T-helper 1 cell (primary cell): ENCODE measurements at regions not wholly inside any gene's neighbourhood (a gene's known extent, or its start where the extent isn't known, plus 50 kb on each side); places are given as distances from the start of the nearest gene placed in this dataset.
"Not testable (repeated sequence)": the region's sequence is repeated elsewhere in the genome, so short reads cannot be mapped to it uniquely, and the experiment has no call there.

Source experiments
- DNase-seq, 5 donors: peaks; one replicate each; pipeline ENCODE4 v3.0.0-alpha.2; 2012 to 2020

DNA sequence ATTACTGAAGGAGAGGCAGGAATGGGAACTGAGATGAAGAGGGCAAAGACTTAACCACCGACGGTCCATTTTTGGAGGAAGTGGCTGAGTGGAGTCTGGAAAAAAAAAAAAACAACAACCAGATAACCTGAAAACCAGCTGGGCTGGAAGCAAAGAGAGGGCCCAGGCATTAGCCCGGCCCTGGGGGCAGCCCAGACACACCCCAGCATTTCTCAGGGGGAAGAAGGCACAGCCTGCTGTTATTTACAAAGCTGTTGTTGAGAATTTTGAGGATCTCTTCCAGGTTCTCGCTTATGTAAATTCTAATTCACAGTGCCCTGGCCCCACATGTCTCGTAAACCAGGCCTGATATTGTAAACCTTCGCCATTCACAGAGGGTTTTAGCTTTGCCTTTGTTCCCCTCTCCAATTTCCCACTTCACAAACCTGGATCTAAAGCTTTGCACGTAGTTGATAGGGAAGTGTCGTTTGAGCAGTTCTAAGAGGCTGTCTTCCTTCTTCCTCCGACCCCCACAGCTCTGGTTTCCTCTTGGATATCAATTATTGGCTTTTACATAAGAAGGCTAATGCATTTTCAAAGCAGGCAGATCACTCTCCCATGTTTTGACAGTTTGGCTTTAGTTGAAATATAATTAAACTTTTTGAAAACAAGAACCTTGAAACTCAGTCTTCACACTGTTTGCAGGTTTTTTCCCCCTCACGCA, 161.8 kb upstream of the IRF2BP2 start:
- no peak for DNase-seq

DNA sequence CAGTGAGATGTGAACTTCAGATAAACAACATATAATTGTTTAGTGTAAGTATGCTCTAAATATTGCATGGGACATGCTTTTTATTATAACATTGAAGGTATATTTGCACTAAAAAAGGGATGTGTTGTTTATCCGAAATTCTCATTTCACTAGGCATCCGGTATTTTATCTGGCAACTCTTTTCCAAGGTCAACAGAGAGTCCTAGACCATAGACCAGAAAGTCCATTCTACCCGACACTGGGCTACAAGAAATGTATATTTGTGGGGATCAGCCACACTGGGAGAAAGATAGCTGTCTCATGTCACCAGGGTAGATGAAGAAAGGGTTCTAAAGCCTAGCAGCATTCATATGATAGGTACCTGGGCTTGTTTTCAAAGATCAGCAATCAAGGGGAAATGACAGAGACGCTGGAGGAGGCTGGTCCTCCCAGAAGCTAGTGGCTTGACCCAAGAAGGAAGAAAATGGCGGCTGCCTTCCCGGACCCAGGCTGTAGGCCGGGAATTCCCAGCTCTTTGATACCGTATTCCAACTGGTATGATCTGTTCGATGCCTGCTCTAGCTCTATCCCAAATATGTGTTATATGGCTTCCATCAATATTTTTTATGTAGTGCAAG, 161.1 kb upstream of the IRF2BP2 start:
- DNase-seq, result no peak

DNA sequence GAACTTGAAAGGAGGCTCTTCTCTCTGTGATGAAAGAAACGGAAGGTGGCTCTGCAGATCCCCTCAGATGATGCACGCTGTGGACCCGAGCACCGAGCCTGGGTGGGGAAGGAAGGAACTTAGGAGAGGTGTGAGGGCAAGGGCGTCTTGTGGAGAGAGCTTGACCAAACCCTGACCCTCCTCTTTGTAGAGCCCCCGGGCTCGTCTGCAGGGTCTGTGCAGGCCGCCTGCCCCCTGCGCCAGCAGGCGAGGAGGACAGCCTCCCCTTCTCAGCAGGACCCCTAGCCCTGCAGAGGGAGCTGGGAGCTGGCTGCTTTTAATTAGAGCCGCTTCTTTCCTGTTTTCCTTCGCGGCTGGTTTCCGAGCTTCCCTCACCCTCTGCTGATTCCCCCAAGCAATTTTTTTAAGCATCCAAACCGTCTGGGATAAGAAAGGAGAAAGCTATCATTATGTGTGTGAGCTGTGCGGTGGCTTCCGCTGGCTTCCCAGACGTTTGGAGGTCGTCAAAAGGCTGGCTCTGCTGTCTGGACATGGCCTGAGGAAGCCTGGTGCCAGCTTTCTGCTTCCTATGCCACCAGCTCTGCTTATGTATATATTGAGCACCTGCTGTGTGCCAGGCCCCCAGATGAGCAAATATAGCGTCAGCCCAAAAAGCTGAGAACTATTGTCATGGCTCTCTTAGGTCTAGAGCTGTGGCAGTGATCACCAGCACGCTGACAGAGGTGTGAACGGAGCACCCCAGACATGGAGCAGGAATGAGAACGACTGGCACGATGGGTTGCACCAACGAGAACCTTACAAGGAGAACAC, 160.2 kb upstream of the IRF2BP2 start:
- no peak for DNase-seq

DNA sequence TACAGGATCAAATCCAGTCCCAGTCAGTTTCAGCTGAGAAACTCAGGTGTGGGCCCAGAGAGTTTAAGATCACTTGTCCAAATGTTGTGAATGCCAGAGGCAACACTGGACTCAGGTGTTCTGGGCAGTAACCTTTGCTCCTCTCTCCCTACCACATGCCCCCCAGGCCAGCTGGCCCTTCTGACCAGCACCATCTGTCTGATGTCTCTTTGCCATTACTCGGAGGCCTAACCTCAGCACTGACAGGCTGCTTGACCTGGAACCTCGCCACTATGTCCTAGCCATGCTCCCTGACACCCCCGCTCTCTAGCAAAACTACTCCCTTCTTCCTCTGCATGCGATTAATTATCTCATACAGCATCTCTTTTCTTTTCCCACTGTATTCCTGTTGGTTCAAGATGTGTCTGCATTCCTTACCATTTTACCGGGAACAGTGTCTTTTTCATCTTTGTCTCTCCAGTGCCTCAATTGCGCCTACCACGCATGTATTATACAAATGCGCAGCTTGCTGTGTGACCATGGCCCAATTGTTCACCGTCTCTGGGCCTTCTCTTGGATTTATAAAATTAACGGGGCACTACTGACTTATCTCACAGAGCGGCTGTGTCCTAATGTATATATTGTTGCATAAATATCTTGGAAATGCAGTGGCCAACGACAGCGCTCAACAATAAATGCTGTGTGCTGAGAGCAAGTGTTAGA, 159.5 kb upstream of the IRF2BP2 start:
- no peak for DNase-seq

DNA sequence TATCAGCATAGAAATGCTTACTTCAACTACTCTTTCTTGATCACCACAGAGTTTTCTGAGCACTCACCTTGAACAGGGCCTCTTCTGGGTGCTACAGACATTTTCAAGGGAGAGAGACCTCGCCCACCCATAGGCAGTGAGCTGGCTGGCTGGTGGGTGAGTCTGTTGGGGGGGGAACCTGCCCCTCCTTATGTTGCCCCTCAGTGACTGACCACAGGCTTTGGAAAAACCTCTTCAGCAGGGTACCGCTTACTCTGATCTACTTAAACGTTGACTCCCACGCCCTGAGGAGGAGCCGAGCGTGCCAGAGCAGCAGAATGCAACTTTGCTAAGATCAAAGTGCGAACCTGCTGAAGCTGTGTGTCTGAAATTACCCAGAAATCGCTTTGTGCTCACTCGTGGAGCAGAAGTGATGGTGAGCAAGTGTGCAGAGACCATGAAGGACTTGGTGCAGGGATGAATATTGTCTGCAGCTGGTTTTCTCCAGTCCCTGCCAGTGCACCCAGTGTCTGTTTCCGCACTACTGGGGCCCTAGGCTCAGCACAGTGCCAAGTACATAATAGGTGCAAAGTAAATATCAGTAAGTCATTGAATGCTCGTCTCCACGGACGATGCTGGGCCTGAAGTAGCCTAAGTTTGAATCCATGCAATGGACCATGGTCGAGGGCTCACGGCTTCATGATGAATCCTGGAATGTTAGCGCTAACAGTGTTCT, 158.7 kb upstream of the IRF2BP2 start:
- peak in 2 of 5 donors; percentile 15 to 58 for DNase-seq

DNA sequence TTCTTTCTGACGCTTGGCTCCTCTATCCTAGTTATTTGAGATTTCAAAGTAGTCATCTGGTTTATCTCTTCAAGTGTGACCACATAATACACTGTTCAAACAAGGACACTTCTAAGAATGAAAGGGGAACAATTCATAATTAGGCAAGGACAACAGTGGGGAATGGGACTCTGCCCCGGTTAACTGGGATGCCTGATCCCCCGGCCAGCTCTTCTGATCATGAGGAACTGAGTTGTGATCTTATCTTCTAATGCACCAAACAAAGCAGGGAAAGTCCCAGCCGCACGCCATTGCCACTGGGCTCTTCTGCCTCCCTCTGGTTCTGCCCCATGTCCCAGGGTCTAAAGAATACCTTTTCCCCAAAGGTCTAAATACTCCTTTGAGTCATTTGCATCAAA, 158.2 kb upstream of the IRF2BP2 start:
- DNase-seq, result peak in 1 of 5 donors; percentile 17

DNA sequence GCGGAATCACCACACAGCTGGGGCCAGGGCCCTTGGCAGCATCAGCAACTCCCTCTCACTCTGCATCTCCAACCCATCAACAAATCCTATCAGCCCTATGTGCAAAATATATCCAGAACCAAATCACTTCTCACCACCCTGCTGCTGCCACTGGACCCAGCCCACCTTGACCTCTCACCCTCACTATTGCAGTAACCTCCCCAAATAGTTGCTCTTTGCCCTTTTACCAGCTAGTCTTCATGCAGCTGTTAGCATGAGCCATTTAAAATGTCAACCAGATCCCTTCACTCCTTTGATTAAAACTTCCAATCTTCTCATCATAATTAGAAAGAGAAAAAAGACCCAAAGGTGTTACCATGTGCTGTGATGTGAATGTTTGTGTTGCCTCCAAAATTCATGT, 155.7 kb upstream of the IRF2BP2 start:
- DNase-seq, result no peak

DNA sequence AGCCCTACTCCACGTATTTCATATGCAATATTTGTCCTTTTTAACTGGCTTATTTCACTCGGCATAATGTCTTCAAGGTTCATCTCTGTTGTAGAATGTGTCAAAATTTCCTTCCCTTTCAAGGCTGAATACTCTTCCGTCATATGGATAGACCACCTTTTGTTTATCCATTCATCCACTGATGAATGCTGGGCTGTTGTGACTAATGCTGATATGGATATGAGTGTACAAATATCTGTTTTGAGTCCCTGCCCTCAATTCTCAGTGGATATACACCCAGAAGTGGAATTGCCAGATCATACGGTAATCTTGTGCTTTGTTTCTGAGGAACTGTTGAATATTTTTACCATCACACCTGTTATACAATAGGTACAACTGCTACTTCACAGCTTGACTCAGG, 155.2 kb upstream of the IRF2BP2 start:
- no peak for DNase-seq

DNA sequence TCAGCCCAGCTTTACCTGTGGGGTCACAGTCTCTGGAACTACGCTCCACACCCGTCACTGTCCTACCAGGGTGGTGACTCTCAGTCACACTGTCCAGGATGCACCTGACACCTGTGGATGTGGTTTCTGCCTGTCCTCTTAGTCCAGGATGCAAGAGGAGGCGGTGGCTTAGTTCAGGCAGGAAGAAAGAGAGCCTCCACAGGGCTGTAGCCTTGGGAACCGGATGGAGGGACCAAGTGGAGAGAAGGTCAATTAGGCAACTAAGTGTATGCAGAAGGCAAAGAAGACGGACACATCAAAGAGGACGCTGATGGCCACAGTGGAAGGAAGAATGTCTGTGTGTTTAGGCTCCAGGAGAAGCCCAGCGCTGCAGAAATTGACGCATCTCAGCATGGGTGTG, 153.9 kb upstream of the IRF2BP2 start:
- no peak for DNase-seq

DNA sequence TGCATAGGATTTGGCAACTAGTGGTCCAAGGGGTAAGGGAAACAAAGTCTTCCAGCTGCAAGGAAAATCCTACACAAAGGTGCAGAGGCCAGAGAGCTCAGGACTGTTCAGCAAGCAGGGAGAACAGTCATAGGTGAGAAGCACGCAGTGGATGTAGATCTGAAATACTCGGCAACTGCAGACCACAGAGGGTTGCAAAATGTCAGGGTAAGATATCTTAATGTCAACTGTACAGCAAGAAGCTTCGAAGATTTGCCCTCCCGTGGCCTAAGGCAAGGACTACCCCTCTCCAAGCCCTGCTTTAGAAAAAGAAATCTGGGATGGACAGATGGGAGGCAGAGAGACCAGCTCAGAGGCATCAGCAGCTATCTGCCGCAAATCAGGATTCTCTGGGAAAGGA, 153.4 kb upstream of the IRF2BP2 start:
- DNase-seq, result no peak

DNA sequence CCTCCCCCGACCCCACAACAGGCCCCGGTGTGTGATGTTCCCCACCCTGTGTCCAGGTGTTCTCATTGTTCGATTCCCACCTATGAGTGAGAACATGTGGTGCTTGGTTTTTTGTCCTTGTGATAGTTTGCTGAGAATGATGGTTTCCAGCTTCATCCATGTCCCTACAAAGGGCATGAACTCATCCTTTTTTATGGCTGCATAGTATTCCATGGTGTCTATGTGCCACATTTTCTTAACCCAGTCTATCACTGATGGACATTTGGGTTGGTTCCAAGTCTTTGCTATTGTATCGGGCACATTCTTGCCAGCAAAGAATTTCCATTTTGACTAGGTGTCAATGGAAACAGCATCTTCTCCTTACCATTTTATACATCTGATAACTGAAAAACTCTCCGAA, 152.1 kb upstream of the IRF2BP2 start:
- DNase-seq, result not testable (repeated sequence)

DNA sequence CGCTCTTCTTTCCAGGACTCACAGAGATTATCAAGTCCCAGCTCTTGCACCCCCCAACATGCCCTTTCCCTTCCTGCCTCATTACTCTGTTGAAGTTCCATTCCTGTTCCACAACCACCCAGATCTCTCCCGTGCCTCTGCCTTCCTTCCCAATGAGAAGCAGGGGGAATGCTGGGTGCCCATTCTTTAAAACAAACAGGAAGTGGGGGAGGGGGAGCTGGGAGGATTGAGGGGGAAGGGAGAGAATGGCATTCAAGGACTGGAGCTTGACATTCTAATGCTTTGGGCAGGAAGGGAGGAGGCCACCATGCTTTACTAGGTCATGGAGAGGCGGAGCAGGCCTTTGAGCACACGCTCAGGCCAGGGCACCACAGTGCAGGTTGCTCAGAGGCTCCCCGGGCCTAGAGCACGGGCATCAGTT, 150.3 kb upstream of the IRF2BP2 start:
- DNase-seq, result no peak

DNA sequence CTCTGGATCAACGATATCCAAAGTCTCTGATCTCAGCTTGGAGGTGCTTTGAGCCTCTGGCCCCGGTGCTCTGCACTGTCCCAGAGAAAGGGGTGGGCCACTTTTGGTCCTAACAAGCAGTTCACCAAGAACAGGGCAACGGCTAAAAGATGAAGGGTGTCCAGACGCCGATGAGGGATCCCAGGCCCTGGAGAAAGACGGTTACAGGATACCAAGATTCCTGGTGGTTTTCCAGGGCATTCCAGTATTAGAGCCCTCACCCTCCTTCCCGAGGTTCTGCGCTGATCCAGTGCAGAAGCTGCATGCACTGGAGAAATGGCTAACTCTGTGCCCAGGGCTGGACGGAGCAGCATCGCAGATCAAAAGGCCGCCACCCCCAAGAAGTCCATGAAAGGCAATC, 149.9 kb upstream of the IRF2BP2 start:
- no peak for DNase-seq

DNA sequence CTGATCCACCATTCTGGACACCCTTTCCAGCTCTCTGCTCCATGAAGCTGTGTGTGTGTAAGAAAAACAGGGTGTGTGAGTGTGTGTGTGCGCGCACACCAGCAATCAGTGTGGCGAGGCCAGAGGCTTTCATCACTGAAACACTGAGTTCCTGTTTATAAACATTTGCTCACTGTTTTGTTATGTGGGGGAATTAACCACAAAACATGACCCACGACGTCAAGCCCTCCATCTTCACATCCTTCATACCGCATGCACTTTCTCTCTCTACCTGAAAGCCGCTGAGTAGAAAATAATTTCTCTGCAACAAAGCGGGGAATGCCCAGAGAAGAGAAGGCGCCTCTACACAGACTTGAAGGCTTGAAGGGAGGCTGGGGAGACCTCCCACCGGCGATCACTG, 148.9 kb upstream of the IRF2BP2 start:
- DNase-seq, result peak in 3 of 5 donors; percentile 34 to 77 (median 38)

DNA sequence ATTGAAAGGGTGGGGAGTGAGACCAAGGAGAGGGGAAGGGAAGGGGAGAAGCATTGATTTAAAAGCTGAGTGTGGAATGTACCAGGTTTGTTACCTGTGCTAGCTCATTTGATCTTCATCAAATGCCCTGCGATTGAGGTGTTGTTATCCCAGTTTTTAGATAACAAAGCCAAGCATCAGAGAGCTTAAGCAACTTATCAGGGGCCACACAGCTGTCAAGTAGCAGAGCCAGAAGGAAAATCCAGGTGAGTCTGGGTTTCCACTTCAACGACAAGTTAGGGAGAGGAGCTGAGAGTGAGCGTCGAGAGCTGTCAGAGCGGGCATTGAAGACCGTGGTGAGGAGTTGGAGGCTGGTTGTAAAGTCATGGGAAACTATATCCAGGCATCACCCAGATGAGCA, 146.9 kb upstream of the IRF2BP2 start:
- DNase-seq, result no peak

DNA sequence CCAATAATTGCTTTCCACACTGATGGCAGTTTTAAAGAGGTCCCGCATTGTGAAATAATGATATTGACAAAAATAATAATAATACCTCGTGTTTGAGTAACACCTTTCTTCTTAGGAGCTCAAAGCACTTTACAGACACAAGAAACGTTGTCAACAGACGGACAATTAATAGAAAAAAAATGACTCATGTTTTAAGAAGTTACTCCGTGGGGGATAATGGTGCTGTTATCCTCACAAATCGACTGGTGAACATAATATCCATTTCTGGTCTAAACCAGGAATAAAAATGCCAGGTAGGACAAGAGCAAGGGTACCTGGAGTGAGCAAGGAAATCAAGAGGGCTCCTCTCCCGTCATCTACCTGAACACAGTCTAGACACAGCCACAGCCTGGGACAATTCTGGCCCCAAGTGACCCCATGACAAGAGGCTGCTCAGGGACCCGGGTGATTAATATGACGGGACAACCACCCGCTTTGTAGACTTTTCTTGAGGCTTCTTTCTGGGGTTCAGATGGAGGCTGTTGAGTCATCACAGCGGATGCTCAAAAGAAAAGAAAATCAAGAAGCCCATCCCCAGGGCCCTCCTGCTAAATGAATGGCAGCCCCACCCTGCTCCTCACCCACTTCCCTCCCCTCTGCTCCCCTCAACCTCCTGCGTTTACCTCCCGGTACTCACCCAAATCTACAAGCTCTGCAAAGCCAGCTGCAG, 146.2 kb upstream of the IRF2BP2 start:
- no peak for DNase-seq

DNA sequence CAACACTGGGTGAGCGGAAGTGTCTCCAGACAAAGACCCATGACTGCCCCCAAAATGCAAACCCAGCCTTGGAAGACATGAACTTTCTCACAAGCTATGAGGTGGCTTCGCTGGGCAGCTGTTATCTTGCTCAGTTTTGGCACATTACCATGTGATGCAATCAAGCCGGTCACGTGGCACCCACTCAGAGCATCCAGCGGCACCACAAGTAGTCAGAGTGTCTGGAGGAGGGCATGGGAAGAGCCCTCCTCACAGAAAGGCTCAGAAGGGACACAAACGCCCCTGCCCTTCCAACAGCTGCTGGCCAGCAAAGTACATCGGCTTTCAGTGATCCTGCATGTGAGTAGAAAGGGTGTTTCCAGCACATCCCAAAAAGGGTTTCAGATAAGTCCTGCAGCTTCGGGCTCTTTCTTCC, 145.5 kb upstream of the IRF2BP2 start:
- DNase-seq, result no peak

DNA sequence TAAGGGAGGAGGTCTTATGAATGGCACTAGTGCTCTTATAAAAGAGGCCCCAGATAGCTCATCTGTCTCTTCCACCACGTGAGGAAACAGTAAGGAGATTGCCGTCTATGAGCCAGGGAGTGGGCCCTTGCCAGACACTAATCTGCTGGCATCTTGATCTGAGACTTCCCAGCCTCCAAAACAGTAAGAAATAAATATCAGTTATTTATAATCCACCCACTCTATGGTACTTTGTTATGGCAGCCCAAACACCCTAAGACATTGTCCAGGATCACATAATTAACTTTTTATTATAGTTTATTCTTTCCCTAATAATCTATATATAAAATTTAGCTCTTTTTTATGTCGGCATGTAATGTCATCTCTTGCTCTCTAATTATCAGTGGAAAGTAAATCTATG, 144.0 kb upstream of the IRF2BP2 start:
- DNase-seq, result no peak

DNA sequence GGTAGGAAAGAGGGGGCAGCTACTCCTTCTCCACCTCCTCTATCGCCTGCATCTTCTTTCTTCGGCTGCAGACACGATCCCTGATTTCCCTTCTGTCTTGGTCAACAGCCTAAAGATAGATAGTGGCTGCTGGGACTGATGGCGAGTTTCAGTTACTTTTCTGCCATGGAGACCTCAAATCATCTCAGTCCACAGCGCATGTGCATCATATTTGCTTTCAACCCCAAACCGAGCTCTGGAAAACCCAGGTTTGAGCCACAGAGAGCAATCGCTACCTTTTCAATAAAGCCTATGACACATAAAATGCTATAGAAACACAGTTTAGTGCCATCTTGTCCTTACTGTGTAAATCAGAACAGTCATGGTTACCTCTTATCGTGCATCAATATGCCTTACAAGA, 142.9 kb upstream of the IRF2BP2 start:
- DNase-seq, result no peak

DNA sequence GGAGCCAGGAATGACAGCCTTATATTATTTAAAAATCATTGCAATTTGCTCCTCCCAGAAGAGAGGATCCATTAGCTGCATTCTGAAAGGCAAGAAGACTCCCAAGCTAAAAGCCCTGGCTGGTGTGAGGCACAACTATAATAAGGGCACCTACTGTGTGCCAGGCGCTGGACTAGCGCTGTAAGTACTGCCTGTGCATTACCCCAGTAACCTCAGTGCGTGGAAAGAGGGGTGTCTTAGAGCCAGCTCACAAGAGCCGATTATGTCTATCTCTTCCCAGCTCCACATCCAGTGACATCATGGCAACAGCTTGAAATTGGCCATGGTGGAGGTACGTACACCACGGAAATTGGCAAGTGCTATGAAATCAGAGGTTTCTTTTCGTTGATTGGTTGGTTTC, 141.7 kb upstream of the IRF2BP2 start:
- no peak for DNase-seq

DNA sequence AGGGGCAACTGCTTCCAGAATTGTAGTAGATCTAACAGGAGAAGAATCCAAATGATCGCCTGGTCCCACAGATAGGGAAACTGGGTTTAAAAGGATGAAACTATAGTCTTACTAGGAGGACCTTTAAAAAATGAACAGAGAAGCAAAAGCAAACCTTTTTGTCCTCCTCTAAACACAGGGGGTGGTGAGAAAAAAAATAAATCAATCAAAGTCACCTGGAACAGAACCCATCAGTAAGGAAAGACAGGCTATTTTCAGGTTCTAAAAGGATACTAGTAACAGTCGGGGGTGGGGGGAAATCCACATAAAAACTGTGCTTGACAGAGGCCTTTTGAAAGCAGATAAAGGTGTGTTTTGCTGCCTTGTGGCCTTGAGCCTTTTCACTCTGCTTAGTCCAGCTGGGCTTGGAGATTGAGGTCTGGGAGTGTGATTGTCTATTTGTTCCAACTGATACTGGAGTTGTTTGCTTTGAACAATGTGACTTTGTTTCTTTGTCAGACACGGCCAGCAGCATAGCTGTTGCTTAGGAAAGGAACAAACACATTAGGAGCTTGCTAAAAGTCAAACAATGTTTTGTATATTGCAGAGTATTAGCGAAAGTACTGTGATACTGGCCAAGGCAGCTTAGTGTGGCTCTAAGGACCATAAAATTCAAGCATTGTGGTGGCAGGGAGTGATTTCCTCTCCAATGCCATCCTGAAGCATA, 141.1 kb upstream of the IRF2BP2 start:
- no peak for DNase-seq
